ENCODE measurements at regions not wholly inside any gene's neighbourhood (a gene's known extent, or its start where the extent isn't known, plus 50 kb on each side); places are given as distances from the start of the nearest gene placed in this dataset.
"Not testable (repeated sequence)": the region's sequence is repeated elsewhere in the genome, so short reads cannot be mapped to it uniquely, and the experiment has no call there.

DNA sequence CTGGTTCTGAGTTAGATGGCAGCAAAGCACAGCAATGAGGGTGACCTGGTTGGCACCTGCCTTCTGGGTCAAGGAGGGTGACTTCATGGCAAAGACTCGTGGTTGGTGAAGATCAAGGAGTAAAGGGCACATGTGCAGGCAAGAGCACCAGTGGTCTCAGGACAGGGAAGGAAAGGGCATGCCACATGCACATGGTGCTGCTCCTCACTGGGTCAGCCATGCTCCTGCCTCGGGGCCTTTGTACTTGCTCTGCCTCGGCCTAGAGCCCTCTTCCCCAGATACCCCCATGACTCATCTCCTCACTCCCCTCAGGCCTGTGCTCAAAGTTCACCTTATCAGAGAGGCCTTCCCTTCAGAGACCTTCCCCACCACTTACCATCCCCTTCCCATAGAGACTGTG is 106.7 kb upstream of the KDM7A start:
- DNase-seq (ENCODE audit: low read depth in 4 of 4, low spot score in 3 of 4) = no peak

GRCh38 chr7:140281960-140282359 is 105.2 kb upstream of the KDM7A start:
- DNase-seq (ENCODE audit: low read depth in 4 of 4, low spot score in 3 of 4) = no peak

DNA sequence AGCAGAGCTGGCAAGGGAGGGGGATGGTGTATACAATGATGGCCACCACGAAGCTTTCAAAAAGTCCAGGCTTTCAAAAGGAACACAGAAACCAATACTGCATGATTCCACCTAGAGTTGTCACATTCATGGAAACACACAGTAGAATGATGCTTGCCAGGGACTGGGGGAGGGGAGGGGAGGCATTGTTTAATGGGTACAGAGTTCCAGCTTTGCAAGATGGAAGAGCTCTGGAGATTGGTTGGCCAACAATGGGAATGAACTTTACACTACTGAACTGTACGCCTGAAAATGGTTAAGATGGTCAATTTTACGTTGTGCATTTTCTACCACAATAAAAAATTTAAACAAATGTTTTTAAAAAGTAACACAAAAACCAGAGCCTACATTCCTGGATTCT is 104.5 kb upstream of the KDM7A start:
- DNase-seq (ENCODE audit: low read depth in 4 of 4, low spot score in 3 of 4) = no peak

DNA sequence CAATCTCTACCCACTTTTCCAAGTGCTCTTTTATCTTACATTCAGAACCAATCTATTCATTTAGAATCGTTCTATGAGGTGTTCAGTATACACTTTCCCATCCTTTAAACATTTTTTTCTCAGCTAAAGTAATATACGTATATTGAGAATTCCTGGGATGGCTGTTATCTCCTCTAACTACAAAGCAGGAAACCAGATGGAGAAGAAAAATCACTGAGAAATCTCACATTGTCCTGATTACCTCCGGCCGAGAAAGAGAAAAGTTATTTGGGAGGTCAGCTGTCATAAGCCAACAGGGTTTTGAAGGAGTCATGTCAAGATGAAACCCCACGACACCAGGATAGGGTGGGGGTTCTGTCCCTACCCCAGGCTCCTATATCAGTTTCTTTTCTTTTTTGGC is 99.2 kb upstream of the KDM7A start:
- DNase-seq (ENCODE audit: low read depth in 4 of 4, low spot score in 3 of 4) = no peak

DNA sequence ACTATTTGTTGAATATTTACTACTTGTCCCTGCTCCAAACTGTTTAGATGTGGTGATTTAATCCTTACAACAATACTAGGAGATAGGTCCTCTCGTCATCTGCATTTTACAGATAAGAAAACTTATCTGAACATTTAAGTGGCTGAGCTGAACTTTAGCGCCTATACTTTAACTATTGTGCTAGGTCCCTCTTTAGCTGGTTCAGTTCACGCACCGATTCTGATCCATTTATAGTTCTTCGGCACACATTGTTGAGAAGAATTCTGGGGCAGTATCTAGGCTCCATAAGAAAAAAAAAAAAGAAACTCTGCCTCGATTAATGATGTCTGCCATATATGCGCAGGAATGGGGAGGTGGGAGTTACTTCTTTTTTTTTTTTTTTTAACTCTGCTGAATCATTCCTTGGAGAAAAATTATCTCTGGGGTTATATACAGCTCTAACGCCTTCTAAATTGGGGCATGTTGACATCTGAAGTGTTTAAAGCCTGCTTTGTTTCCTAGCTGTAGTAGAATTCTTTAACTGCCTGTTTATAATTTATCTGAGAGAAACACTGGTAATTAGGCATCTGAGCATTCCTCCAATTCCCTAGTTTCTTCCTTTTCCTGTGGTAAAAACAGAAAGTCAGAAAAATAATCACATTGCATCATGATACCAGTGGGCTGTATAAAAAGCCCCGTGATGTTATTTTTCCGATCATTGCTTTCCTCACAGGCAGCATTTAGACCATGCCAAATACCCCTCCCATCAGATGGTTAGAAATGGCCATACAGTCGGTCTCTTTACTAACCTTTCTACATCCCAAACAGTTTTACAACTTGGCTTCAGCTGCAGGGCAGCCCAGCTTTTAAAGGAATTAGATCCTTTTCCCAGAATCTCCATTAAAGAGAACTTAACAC is 98.5 kb upstream of the KDM7A start:
- peak in 3 of 4 donors; percentile 11 to 20 (median 12) for DNase-seq (ENCODE audit: low read depth in 4 of 4, low spot score in 3 of 4)

- DNase-seq (ENCODE audit: low read depth in 4 of 4, low spot score in 3 of 4) = no peak
These were observed 96.6 kb upstream of the KDM7A start for GRCh38 chr7:140273417-140273816.

GRCh38 chr7:140271643-140271968 is 94.8 kb upstream of the KDM7A start:
- DNase-seq (ENCODE audit: low read depth in 4 of 4, low spot score in 3 of 4) = not testable (repeated sequence)

GRCh38 chr7:140269004-140269638 is 92.3 kb upstream of the KDM7A start:
- DNase-seq (ENCODE audit: low read depth in 4 of 4, low spot score in 3 of 4) = no peak

GRCh38 chr7:140267381-140268226 is 90.8 kb upstream of the KDM7A start:
- no peak for DNase-seq (ENCODE audit: low read depth in 4 of 4, low spot score in 3 of 4)

DNA sequence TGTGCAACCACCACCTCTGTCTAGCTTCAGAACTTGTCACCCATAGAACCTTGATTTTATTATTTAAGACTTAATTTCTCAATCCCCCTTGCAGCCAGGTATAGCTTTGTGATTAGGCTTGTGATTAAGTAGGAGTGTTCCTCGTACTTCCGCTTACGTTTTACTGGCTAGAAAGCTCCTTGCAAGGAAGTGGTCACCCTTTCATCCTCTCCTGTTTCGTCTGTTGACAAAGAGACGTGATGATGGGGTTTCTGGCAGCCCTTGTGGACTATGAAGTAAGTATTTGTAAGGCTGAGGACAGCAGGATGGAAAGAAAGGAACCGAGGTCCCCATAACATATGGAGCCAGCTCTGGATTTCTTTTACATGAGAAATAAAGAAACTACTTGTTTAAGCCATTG is 86.5 kb upstream of the KDM7A start:
- DNase-seq (ENCODE audit: low read depth in 4 of 4, low spot score in 3 of 4) = no peak

DNA sequence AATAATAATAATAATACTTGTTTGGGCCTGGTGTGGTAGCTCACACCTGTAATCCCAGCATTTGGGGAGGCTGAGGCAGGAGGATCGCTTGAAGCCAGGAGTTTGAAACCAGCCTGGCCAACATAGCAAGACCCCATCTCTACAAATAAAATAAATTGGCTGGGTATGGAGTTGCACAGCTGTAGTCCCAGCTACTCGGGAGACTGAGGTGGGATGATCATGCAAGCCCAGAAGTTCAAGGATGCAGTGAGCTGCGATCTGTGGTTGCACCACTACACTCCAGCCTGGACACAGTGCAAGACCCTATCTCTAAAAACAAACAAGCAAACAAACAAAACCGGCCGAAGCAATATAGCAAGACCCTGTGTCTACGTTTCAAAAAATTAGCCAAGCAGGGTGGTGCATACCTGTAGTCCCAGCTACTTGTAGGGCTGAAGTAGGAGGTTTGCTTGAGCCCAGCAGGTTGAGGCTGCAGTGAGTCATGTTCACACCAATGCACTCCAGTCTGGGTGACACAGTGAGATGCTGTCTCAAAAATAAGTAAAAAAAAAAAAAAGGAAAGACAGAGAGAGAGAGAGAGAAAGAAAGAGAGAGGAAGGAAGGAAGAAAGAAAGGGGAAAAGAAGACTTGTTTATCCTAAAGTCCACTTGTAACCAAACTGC is 85.6 kb upstream of the KDM7A start:
- no peak for DNase-seq (ENCODE audit: low read depth in 4 of 4, low spot score in 3 of 4)

GRCh38 chr7:140261522-140261921 is 84.7 kb upstream of the KDM7A start:
- no peak for DNase-seq (ENCODE audit: low read depth in 4 of 4, low spot score in 3 of 4)

DNA sequence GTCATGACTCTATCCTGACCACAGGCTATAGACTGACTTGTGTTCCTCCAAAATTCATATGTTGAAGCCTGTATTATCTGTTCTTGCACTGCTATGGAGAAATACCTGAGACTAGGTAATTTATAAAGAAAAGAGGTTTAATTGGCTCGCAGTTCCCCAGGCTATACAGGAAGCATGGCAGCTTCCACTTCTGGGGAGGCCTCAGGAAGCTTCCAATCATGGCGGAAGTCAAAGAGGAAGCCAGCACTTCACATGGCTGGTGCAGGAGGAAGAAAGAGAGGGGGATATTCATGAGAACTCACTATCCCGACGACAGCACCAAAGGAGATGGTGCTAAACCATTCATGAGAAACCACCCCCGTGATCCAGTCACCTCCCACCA is 84.3 kb upstream of the KDM7A start:
- DNase-seq (ENCODE audit: low read depth in 4 of 4, low spot score in 3 of 4) = no peak

DNA sequence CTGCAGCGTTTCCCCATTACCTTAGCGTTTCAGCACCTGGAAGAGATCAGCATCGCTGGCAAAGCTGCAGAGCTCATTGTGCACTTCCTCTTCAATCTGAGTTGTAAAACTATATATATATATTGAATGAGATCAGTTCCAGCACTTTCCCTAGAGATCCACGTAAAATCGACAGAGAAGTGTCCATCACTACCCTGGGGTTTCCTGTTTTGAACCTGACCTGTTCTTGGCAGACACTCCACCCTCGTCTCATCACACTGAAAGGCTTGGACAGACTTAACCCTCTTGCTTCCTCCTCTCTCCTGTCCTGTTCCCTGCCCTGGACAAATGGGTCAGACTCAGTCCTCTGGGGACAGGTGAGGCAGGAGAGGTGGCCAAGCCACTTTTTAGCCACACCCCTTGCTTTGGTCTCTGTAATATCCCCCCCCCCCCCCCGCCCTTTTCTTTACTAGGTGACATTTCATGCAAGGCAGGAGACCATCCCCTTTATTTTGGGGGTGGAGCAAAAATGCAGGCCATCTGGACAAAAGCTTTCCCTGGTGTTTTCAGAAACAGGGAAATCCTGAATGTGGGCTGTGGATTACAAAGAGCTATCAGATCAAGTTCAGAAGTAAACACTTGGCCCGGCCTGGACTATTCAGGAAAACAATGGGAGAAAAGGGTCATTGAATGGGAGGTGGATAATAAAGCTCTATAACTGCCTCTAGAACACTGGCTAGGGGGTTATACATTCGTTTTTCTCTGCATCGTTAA is 83.7 kb upstream of the KDM7A start:
- DNase-seq (ENCODE audit: low read depth in 4 of 4, low spot score in 3 of 4) = no peak

- not testable (repeated sequence) for DNase-seq (ENCODE audit: low read depth in 4 of 4, low spot score in 3 of 4)
These were observed 80.5 kb upstream of the KDM7A start for GRCh38 chr7:140257278-140257677.

DNA sequence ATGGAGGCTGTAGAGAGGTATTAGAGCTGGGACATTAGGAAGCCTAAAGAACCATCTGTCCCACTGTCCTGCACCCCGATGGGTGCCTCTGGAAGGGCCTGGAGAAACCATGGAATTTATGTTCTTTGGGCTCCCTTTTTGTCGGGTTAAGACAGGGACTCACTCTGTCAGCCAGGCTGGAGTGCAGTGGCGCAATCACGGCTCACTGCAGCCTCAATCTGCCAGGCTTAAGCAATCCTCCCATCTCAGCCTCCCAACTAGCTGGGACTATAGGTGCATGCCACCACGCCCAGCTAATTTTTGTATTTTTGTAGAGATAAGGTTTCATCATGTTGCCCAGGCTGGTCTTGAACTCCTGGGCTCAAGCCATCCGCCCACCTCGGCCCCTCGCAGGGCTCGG is 78.2 kb upstream of the KDM7A start:
- DNase-seq (ENCODE audit: low read depth in 4 of 4, low spot score in 3 of 4) = not testable (repeated sequence)

DNA sequence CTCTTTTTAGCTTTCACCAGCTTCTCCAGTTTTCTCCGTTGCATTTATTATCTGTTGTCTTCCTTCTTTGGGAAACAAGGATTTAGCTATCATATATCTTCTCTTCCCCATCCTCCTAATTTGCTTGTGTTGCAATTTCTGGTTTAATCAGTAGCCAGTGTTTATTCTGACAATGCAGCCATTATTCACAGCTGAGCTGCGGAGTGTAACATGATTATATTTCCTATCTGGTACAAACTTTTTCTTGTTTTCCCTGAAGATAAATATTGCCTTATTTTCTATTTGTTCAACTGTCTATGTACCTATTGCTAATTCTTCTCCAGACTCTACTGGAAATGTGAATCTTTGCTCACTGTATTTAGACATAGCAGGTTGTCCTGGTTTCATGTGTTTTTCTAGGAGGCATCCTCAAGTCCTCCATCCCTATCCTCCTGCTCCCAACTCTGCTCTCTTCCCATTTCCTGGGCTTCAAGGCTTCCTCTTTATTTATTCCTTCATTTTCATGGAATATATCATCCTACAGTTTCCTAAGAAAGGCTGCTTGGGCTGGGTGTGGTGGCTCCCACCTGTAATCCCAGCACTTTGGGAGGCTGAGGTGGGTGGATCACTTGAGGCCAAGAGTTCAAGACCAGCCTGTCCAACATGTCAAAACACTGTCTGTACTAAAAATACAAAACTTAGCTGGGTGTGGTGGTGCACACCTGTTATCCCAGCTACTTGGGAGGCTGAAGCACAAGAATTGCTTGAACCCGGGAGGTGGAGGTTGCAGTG is 72.4 kb upstream of the KDM7A start:
- DNase-seq (ENCODE audit: low read depth in 4 of 4, low spot score in 3 of 4) = no peak

- DNase-seq (ENCODE audit: low read depth in 4 of 4, low spot score in 3 of 4) = no peak
These were observed 70.8 kb upstream of the KDM7A start for GRCh38 chr7:140247559-140247958.

GRCh38 chr7:140245611-140246105 is 68.9 kb upstream of the KDM7A start:
- no peak for DNase-seq (ENCODE audit: low read depth in 4 of 4, low spot score in 3 of 4)
